Islet precursor cell (in vitro differentiated cells): ENCODE measurements at regions not wholly inside any gene's neighbourhood (a gene's known extent, or its start where the extent isn't known, plus 50 kb on each side); places are given as distances from the start of the nearest gene placed in this dataset.
"Not testable (repeated sequence)": the region's sequence is repeated elsewhere in the genome, so short reads cannot be mapped to it uniquely, and the experiment has no call there.

Experiments
- DNase-seq: peaks from one replicate; pipeline ENCODE4 v3.0.0-alpha.2; 2018

DNA sequence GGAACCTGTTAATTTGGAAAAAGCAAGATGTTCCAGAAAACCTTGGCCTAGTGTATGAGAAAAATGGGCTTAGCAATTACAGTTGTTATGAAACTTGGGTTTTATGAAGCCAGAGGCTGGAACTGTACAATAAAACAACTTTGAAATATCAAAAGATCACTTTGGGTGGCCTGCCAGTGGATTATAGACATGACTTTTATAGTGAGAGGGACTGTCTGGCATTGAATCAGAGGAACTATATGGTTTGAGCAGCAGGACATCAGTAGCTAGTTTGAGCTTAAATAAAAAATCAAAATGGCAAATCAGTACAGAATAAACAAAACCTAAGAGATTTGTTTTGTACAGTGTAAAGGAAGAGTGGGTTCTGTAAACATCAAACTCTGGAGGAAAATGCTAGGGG is 115.0 kb upstream of the PTPRG start:
- DNase-seq = no peak

DNA sequence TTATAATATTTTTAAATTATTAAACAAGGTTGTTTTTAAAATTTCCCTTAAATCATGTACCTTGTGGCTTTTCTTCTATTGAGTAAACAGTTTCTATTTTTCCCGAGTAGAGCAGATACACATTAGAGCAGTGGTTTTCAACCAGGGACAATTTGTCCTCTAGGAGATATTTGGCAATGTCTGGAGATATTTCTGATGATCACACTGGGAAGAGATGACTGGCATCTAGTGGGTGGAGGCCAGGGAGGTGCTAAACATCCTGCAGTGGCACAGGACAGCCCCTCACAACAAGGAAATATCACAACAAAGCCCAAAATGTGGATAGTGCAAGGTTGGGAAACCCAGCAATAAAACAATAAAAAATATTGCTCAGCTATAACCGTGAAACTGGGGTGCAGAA is 113.0 kb upstream of the PTPRG start:
- no peak for DNase-seq

DNA sequence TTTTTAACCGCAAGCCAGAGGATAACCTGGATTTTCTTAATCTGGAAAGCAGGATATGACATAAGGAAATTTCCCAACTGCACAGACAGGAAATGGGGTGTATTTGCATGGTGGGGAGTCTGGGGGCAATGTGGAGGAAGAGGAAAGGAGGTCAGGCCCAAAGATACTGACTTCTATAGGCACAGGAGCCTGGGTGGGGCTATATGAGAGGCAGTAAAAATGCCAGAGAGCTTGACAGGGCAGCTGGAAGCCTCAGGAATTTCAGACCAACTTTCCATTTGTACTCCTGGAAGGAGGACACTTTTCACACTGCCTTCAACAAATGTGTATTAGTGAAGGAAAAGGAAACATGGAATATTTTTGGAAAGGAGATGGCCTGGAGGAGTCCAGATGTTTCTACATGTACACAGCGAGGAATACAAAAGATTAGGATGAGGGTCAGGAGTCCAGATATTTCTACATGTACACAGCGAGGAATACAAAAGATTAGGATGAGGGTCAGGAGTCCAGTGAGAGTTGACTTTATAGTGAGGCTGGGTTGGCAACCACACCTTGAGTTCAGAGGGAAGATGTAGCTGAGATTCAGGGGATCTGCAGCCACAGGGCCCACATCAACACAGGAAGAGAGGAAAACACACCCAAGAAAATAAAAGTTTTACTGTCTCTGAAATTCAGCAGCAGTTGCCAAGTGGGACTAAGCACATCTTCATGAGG is 111.9 kb upstream of the PTPRG start:
- peak; percentile 52 for DNase-seq

- DNase-seq = no peak
Measured at GRCh38 chr3:61450866-61451265, 110.5 kb upstream of the PTPRG start.

GRCh38 chr3:61451841-61452240 is 109.5 kb upstream of the PTPRG start:
- DNase-seq = no peak

GRCh38 chr3:61452535-61453090 is 108.8 kb upstream of the PTPRG start:
- DNase-seq = peak; percentile 59

- DNase-seq = no peak
Measured at GRCh38 chr3:61454006-61454585, 107.3 kb upstream of the PTPRG start.

DNA sequence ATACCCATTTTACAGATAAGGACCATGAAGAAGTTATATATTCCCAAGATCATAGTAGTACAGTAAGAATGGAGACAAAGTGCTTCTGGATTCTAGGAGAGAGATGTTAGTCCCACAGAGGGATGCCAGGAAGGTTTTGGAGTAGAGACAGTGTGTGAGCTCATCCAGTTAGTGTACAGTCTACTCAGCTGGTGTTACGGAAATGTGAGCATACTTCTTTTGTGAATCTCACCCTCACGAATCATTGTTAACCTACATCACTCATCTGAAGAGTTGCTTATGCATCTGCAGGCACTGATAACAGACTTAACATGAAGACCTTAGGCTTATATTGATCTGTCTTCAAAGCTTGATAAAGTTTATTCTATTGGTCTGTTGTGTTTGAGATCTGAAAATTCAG is 106.6 kb upstream of the PTPRG start:
- no peak for DNase-seq

- DNase-seq = no peak
Measured at GRCh38 chr3:61460636-61461035, 100.7 kb upstream of the PTPRG start.

- DNase-seq = no peak
Measured at GRCh38 chr3:61463191-61463590, 98.2 kb upstream of the PTPRG start.

DNA sequence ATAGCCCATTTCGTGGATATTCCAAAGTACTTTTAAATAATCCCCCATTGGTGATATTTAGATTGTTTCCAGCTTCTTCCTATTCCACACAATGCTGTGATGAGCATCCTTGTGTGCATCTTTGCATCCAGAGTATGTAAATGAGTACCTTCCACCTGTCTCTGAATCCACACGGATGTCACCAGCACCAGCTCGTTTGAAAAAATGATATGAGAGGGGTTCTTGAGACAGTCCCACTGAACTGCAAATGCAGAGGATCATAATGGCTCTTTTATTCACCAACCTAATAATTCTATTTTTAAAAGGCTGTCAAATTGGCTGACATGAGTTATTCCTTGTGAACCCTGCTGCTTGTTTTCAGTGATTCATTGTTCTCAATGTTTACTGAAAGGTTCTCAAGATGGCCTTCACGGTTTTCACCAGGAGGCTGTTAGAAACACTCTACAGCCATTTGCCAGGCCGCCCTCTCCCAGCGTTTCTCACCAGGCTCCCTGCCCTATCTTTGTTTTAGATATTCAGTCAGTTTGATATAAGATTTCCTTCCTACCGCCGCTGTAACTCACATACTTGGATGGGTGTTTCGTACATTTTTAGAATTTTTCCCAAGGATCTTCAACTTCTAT is 96.7 kb upstream of the PTPRG start:
- DNase-seq = no peak

DNA sequence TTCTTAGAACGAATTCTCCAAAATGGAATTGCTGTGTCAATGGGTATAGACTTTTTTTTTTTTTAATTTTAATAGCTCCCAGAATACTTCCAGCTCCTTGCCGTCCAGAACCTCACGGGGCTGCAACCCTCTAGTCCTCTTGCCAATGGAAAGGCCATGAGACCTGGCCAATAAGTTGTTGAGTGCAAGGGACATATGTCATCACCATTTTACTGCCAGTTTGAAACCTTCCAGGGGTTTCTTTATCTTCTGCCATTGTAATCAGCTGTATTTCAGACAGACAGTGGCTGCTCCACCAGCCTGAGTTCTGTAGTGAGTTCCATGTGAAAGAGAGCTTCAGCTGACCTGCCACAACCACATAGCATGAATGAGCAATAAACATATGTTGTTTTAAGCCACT is 95.0 kb upstream of the PTPRG start:
- DNase-seq = no peak

DNA sequence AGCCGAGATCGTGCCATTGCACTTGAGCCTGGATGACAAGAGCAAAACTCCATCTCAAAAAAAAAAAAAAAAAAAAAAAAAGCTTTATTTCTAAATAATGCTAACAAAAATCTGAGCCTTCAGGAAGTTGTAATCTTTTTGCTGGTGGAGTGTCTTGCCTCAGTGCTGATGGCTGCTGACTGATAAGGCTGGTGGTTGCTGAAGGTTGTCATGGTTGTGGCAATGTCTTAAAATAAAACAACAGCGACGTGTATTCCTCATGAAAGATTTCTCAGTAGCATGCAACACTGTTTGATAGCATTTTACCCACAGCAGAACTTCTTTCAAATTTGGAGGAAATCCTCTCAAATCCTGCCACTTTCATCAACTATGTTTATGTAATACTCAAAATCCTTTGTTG is 77.4 kb upstream of the PTPRG start:
- DNase-seq = no peak

- DNase-seq = no peak
Measured at GRCh38 chr3:61493339-61493738, 68.0 kb upstream of the PTPRG start.

DNA sequence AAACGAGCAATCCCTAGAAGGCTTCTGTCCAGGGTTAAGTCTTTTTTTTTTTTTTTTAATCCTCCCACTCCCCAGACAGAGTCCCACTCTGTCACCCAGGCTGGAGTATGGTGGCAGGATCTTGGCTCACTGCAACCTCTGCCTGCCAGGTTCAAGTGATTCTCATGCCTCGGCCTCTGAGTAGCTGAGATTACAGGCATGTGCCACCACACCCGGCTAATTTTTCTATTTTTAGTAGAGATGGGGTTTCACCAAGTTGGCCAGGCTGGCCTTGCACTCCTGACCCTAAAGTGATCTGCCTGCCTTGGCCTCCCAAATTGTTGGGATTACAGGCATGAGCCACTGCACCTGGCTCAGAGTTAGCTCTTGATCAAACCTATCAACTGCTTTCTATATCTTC is 67.1 kb upstream of the PTPRG start:
- not testable (repeated sequence) for DNase-seq

DNA sequence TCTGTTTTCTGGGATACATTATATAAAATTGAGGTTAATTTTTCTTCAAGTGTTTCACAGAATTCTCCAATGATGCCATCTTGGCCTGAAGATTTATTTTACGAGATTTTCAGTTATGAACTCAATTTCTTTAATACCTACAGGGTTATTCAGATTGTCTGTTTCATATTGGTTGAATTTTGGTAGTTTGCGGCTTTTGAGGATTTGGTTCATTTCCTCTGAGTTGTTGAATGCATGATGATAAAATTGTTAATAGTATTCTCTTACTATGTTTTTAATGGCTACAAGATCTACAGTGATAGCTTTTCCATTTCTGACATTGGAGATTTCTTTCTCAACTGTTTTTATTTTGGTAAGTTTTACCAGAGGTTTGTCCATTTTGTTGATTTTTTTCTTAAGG is 63.9 kb upstream of the PTPRG start:
- no peak for DNase-seq

- no peak for DNase-seq
Measured at GRCh38 chr3:61505197-61505596, 56.2 kb upstream of the PTPRG start.

DNA sequence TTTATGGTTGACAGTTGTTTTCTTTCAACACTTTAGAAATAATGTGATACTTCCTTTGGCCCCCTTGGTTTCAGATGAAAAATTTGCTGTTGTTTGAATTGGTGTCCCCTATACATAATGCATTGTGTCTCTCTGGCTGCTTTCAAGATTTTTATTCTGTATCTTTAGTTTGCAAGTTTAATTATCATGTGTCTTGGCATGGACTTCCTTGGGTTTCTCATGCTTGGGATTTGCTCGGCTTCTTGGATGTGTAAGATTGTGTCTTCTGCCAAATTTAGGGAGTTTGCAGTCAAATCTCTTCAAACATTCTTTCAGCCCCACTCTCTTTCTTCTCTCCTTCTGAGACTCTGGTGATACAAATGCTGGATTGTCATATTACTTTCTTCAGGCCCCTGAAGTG is 53.4 kb upstream of the PTPRG start:
- no peak for DNase-seq
